DMS 273 (cell line): ENCODE measurements at regions not wholly inside any gene's neighbourhood (a gene's known extent, or its start where the extent isn't known, plus 50 kb on each side); places are given as distances from the start of the nearest gene placed in this dataset.
A peak's percentile ranks its signal among the peaks of the same experiment; 100 is the strongest.

Source experiments
- DNase-seq: peaks from one replicate; lab custom pipeline; 2025; ENCODE audit not compliant: unreplicated experiment; lab: John Stamatoyannopoulos, UW

- DNase-seq, result no peak
Observed at GRCh38 chr1:216825557-216825956, 102.3 kb upstream of the ESRRG start.

GRCh38 chr1:216824511-216824910 is 101.3 kb upstream of the ESRRG start:
- DNase-seq, result no peak

DNA sequence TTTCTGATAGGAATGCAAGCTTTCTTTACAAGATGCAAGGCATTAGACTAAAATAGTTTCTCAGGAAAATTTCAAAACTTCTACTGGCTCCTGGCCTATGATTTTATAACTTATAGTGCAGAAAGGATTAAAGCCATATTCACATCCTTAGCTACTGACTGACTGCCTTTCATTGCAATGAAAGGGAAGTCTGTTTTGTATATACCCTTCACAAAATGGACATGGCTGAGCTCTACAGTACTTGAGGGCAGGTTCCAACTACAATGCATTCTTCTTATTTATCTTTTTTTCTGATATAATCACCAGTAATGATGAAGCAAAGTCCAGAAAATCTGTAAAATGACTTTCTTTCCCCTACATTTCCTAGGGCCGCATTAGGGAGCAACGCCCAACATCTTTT is 100.5 kb upstream of the ESRRG start:
- DNase-seq, result no peak

DNA sequence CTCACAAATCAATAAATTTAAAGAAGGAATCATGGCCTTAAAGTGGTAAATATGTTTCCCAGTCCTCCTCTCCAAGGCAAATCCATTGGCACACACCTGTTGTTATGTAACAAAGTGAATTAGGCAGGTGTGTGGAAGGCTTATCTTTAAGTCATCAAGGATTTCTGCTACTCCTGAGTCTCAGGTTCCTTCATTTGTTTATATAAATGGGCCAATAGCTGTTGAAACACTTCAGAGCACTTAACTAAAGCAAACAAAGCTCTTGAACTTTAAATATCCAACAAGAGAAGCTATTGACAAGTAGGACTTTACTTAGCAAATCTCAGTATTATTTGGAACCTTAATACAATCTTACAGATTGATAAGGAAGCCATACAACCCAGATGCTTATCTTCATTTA is 99.3 kb upstream of the ESRRG start:
- DNase-seq, result peak; percentile 10

GRCh38 chr1:216820345-216820744 is 97.1 kb upstream of the ESRRG start:
- peak; percentile 34 for DNase-seq

DNA sequence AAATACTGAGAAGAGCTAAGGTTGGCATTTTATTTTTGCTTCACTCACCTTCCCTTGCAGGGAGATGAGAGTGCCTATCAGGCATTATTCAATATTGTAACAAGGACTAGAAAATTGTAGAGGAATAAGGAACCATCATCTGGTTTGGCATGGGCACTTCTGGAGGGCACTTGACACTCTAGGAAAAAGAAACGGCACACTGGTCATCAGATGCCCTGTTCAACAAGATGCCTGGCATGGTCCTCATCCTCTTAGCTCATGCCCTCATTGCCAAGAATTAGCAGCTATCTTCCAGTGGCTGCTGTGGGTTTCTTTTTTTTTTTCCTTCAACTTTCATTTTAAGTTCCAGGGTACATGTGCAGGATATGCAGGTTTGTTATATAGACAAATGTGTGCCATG is 95.1 kb upstream of the ESRRG start:
- no peak for DNase-seq

- DNase-seq, result peak; percentile 95
Observed at GRCh38 chr1:216815260-216816131, 92.3 kb upstream of the ESRRG start.

GRCh38 chr1:216814576-216815259 is 91.5 kb upstream of the ESRRG start:
- no peak for DNase-seq

DNA sequence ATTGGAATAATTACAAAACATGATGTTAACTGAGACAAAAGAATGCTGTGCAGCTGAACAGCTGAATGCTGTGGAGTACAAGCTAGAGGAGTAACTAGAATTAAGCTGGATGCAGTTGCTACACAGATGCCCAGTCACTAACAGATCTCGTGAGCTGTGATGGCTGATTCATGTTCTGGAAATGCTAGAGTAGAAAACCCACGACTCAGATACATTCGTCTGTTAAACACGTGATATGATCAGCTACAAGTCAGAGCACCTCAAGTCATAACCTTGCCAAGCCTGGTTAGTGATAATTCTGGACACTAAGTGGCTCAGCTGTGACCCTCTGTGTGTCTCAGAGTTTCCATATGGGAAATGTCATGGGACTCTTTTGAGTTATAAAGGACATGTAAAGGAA is 89.7 kb upstream of the ESRRG start:
- DNase-seq, result peak; percentile 4

GRCh38 chr1:216809649-216810048 is 86.4 kb upstream of the ESRRG start:
- DNase-seq, result no peak

- no peak for DNase-seq
Observed at GRCh38 chr1:216807696-216808095, 84.5 kb upstream of the ESRRG start.

GRCh38 chr1:216805953-216806352 is 82.7 kb upstream of the ESRRG start:
- DNase-seq, result no peak

- peak; percentile 52 for DNase-seq
Observed at GRCh38 chr1:216805233-216805632, 82.0 kb upstream of the ESRRG start.

DNA sequence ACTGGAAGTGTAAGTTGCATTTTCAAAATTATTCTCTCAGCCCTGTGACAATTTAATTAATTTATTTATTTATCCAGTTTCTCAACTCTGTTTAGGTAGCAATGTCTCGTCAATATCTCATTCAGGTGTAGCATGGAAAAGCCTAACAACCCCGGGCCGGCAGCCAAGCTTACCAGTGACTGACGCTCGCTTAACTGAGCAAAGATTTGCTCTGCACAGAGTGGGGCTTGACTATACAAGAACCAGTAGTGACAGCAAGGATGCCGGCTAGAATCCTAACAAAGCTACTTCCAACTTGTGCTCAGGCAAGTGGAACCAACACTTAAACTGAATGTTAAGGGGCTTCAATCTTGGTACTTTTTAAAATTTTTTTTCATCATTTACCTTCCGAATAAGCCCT is 80.9 kb upstream of the ESRRG start:
- DNase-seq, result peak; percentile 5

- no peak for DNase-seq
Observed at GRCh38 chr1:216794586-216794985, 71.4 kb upstream of the ESRRG start.

- DNase-seq, result no peak
Observed at GRCh38 chr1:216793973-216794372, 70.7 kb upstream of the ESRRG start.

DNA sequence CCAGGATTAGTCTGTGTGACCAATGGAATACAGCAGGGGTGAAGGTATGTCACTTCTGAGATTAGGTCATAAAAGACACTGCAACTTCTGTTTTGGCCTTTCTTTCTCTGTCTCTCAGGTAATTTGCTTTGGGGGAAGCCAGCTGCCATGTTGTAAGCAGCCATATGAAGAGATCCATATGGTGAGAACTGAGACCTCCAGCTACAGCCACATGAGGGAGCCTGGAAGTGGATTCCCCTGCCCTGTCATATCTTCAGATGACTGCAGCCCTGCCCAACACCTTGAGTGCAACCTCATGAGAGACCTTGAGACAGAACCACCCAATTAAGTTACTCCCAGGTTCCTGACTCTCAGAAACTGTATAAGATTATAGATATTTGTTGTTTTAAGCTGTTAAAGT is 70.1 kb upstream of the ESRRG start:
- DNase-seq, result peak; percentile 60

- no peak for DNase-seq
Observed at GRCh38 chr1:216788671-216789070, 65.4 kb upstream of the ESRRG start.

GRCh38 chr1:216785737-216786136 is 62.5 kb upstream of the ESRRG start:
- no peak for DNase-seq

GRCh38 chr1:216785221-216785620 is 62.0 kb upstream of the ESRRG start:
- no peak for DNase-seq

GRCh38 chr1:216779686-216780085 is 56.5 kb upstream of the ESRRG start:
- peak; percentile 28 for DNase-seq

- peak; percentile 8 for DNase-seq
Observed at GRCh38 chr1:216778737-216779136, 55.5 kb upstream of the ESRRG start.
